IPS-20b (cell line): ENCODE measurements at regions not wholly inside any gene's neighbourhood (a gene's known extent, or its start where the extent isn't known, plus 50 kb on each side); places are given as distances from the start of the nearest gene placed in this dataset.

Experiments
- H3K27ac ChIP-seq: one replicate; pipeline ENCODE4 v1.5.1; 2013; ENCODE audit warnings: low read length
- H3K27me3 ChIP-seq: 2 replicates; pipeline ENCODE4 v1.6.1; 2013; ENCODE audit warnings: mild to moderate bottlenecking, low read length, inconsistent platforms; ENCODE audit not compliant: insufficient read depth
- H3K36me3 ChIP-seq: 2 replicates; pipeline ENCODE4 v1.6.1; 2013; ENCODE audit warnings: low read depth, mild to moderate bottlenecking, inconsistent platforms, low read length, moderate library complexity; ENCODE audit not compliant: insufficient read depth
- H3K4me1 ChIP-seq: 2 replicates; pipeline ENCODE4 v1.6.1; 2013; ENCODE audit warnings: mild to moderate bottlenecking, control low read depth, inconsistent platforms, low read length, moderate library complexity; ENCODE audit not compliant: insufficient read depth
- H3K4me3 ChIP-seq: 2 replicates; pipeline ENCODE4 v1.5.1; 2013; ENCODE audit warnings: mild to moderate bottlenecking, low read length, inconsistent platforms
- H3K9ac ChIP-seq: 2 replicates; pipeline ENCODE4 v1.6.1; 2013; ENCODE audit warnings: low read depth, mild to moderate bottlenecking, inconsistent platforms, low read length, moderate library complexity
- H3K9me3 ChIP-seq: 2 replicates; pipeline ENCODE4 v1.6.1; 2013; ENCODE audit warnings: mild to moderate bottlenecking, low read depth, low read length, inconsistent platforms; ENCODE audit not compliant: insufficient read depth

DNA sequence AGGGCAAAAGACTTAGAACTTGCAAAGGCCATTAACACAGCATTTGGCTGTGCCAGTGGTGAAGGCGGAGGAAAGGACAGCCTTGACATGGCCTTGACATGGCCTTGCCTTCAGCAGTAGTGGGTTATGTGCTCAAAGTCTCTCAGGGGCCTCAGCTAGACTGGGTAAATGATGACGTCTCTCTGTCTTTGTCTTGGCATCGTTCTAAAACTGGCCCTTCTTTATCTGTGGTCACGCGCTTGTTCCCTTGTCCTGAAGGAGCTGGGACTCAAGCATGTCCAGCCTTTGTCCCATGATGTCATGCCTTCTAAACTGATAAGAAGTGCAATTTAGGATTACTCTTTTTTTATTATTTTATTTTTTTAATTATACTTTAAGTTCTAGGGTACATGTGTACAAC is 88.7 kb upstream of the ATP10B start:
- H3K27ac ChIP-seq = no peak overlapping the region
- no peaks in the 10 kb centered on the region for H3K9me3 ChIP-seq
- no peaks in the 10 kb centered on the region for H3K4me1 ChIP-seq
- H3K9ac ChIP-seq = no peak overlapping the region
- no peaks in the 10 kb centered on the region for H3K36me3 ChIP-seq
- no peaks in the 10 kb centered on the region for H3K27me3 ChIP-seq
- no peak overlapping the region for H3K4me3 ChIP-seq

DNA sequence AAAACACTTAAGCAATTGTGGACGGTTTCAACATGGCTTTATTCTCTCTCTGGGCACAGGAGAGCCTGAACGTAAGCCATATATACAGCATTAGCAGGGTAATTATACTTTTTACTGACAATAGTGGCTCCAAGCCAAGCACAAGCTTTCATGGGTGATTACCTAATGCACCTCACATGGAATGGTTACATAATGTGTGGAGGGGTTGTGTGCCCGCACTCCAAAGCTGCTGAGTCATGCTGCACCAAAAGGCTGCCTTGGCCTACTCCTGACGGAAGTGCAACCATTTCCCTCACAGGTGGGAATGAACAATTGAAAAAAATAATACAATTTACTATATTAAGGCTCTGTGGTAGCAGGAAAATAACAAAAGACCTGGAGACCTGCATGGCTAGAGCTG is 86.5 kb upstream of the ATP10B start:
- Histone ChIP-seq H3K4me1 (no peaks in the 10 kb centered on the region), H3K36me3 (no peaks in the 10 kb centered on the region), H3K4me3 (no peak overlapping the region), H3K27ac (no peak overlapping the region), H3K9ac (no peak overlapping the region), H3K27me3 (no peaks in the 10 kb centered on the region), H3K9me3 (no peaks in the 10 kb centered on the region)

- no peak overlapping the region for H3K4me3 ChIP-seq
- no peak overlapping the region for H3K9ac ChIP-seq
- H3K27me3 ChIP-seq = no peaks in the 10 kb centered on the region
- no peaks in the 10 kb centered on the region for H3K4me1 ChIP-seq
- H3K36me3 ChIP-seq = no peaks in the 10 kb centered on the region
- no peak overlapping the region for H3K27ac ChIP-seq
- no peaks in the 10 kb centered on the region for H3K9me3 ChIP-seq
Observed at GRCh38 chr5:160937570-160937969, 85.6 kb upstream of the ATP10B start.

GRCh38 chr5:160935776-160936175 is 83.8 kb upstream of the ATP10B start:
- H3K36me3 ChIP-seq = no peaks in the 10 kb centered on the region
- H3K4me1 ChIP-seq = peaks cover 2% of the 10 kb centered on the region; the same call in 1 of the 2 replicates
- H3K4me3 ChIP-seq = no peak overlapping the region
- H3K27ac ChIP-seq = no peak overlapping the region
- no peaks in the 10 kb centered on the region for H3K9me3 ChIP-seq
- H3K9ac ChIP-seq = no peak overlapping the region
- H3K27me3 ChIP-seq = no peaks in the 10 kb centered on the region

DNA sequence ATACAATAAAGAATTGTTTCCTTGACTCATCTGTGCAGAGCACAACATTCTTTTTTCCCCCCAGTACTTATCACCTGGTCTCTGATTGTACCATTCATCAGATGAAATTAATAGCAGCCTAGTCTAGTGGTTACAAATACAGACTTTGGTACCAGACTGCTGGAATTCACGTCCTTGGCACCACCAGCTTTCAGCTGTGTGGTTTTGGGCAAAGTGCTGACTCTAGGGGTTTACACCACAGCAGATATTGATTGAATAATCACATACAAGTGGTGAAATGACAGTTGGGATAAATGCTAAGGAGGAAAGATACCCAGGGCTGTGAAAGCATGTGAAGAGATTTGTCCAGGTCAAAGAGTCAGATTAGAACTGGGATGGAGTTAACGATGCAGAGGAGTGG is 79.3 kb upstream of the ATP10B start:
- no peaks in the 10 kb centered on the region for H3K27me3 ChIP-seq
- no peak overlapping the region for H3K27ac ChIP-seq
- H3K9me3 ChIP-seq = no peaks in the 10 kb centered on the region
- no peaks in the 10 kb centered on the region for H3K36me3 ChIP-seq
- H3K4me1 ChIP-seq = peaks cover 10% of the 10 kb centered on the region
- H3K4me3 ChIP-seq = no peak overlapping the region
- no peak overlapping the region for H3K9ac ChIP-seq

DNA sequence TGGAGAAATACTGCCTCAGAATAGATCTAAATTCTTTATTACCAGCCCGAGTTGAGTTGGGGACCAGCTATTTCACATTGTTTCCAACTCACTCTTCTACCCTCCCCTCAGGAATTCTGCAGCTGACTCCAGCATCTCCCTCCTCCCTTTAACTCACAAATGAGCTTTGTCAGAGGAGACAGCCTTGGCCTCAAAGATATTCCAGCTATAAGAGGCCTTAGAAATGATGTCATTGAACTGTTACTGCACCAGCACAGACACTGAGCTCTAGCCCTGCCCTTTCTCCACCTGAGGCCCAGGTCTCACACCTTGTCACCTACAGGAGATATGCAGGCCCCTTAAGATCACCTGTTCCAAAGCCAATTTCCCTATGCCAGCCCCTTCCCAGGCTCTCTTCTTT is 78.4 kb upstream of the ATP10B start:
- Histone ChIP-seq H3K36me3 (no peaks in the 10 kb centered on the region), H3K9ac (0 out of 2 replicates have a peak overlapping the region, but pooled peaks have one; percentile 10), H3K4me3 (no peak overlapping the region), H3K4me1 (peaks cover 10% of the 10 kb centered on the region), H3K27me3 (no peaks in the 10 kb centered on the region), H3K9me3 (no peaks in the 10 kb centered on the region), H3K27ac (no peak overlapping the region)

- Histone ChIP-seq H3K4me1 (peaks cover 10% of the 10 kb centered on the region), H3K27me3 (no peaks in the 10 kb centered on the region), H3K4me3 (no peak overlapping the region), H3K27ac (no peak overlapping the region), H3K9ac (no peak overlapping the region), H3K9me3 (no peaks in the 10 kb centered on the region), H3K36me3 (no peaks in the 10 kb centered on the region)
Observed at GRCh38 chr5:160929906-160930305, 77.9 kb upstream of the ATP10B start.

- no peaks in the 10 kb centered on the region for H3K36me3 ChIP-seq
Observed at GRCh38 chr5:160929360-160929759, 77.3 kb upstream of the ATP10B start.

GRCh38 chr5:160926428-160926827 is 74.4 kb upstream of the ATP10B start:
- no peak overlapping the region for H3K27ac ChIP-seq
- H3K9me3 ChIP-seq = no peaks in the 10 kb centered on the region
- no peaks in the 10 kb centered on the region for H3K36me3 ChIP-seq
- no peak overlapping the region for H3K4me3 ChIP-seq
- H3K9ac ChIP-seq = no peak overlapping the region
- peaks cover 16% of the 10 kb centered on the region for H3K4me1 ChIP-seq
- H3K27me3 ChIP-seq = no peaks in the 10 kb centered on the region

More at GRCh38 chr5:160929360-160929759, 77.3 kb upstream of the ATP10B start:
- Histone ChIP-seq H3K27me3 (no peaks in the 10 kb centered on the region), H3K9ac (no peak overlapping the region), H3K27ac (no peak overlapping the region), H3K4me1 (peaks cover 10% of the 10 kb centered on the region), H3K4me3 (no peak overlapping the region), H3K9me3 (no peaks in the 10 kb centered on the region)

DNA sequence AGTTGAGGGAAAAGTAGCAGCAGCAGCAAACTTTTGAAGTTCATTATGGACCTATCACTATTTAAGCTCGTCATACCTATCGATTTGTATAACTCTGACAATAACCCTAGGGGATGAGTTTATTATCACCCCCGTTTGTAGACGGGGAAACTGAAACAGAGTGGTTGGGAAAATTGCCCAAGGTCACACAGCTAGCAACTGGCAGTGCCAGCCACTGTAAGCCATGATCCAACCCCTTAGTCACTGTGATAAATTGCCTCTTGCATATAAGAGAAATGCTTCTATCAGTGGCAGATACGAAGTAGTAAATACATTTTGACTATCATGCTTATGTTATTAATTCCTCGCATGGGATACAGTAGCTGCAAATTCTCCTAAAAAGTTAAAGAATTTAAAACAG is 73.3 kb upstream of the ATP10B start:
- Histone ChIP-seq H3K36me3 (no peaks in the 10 kb centered on the region), H3K27me3 (no peaks in the 10 kb centered on the region), H3K27ac (no peak overlapping the region), H3K4me3 (no peak overlapping the region), H3K9ac (no peak overlapping the region), H3K4me1 (peaks cover 10% of the 10 kb centered on the region), H3K9me3 (no peaks in the 10 kb centered on the region)

DNA sequence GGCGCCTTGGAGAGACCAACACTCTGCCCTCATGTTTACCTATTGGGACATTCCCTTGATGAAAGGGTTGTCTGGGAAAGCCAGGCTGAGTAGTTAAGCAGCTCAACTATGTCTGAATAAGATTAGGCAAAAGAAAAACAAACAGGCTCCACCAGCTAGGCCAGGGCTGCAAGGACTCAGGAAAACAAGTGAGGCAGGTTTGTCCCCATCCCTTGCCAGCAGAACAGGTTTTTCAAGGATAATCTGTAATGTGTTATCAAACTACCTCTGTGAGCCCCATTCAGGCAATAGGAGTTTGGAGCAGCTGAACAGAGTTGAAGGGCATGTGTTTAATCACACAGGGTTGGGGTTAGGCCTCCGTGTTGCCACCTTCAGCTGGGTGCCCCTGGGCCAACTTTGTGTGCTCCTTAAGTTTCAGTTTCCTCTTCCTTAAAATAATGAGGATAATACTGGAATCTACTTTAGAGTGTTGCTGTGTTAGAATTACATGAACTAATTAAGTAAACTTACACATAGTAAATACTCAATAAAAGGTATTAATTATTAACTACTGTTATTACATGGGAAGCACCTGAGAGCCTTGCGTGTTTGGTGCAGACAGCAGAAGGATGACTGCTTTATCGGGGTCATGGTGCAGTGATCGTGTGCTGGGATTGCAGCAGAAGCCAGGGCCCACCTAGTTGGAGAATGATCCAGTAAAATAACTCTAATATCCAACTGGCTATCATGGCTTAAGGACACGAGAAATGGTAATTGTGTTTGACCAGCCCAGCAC is 72.1 kb upstream of the ATP10B start:
- H3K27me3 ChIP-seq = no peaks in the 10 kb centered on the region
- no peak overlapping the region for H3K9ac ChIP-seq
- no peak overlapping the region for H3K27ac ChIP-seq
- H3K4me3 ChIP-seq = 0 out of 2 replicates have a peak overlapping the region, but pooled peaks have one; percentile 13
- no peaks in the 10 kb centered on the region for H3K9me3 ChIP-seq
- no peaks in the 10 kb centered on the region for H3K36me3 ChIP-seq
- H3K4me1 ChIP-seq = peaks cover 10% of the 10 kb centered on the region

DNA sequence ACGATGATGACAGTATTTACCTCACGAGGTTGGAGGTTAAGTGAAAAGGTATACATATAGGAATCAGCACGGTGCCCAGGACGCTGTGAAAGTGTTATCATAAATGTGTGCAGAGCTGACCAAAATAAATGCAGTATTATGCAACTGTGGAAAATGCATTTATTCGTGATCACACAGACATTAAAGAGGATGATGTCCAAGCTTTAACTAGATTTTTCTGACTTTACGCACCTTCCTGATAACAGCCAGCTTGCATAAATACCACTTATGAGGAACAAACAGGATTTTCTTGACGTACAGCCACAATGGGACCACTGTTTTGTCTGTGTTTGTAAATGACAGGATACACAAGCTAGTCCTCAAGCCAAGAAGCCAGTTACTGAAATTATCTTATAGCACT is 71.4 kb upstream of the ATP10B start:
- Histone ChIP-seq H3K27me3 (no peaks in the 10 kb centered on the region), H3K9me3 (no peaks in the 10 kb centered on the region), H3K4me3 (0 out of 2 replicates have a peak overlapping the region, but pooled peaks have one; percentile 13), H3K36me3 (no peaks in the 10 kb centered on the region), H3K4me1 (peaks cover 10% of the 10 kb centered on the region), H3K9ac (no peak overlapping the region), H3K27ac (no peak overlapping the region)
